HG03439 (cell line): ENCODE measurements at regions not wholly inside any gene's neighbourhood (a gene's known extent, or its start where the extent isn't known, plus 50 kb on each side); places are given as distances from the start of the nearest gene placed in this dataset.

ENCODE experiments used
- ATAC-seq: cut with Tn5 transposase; IDR thresholded peaks from one replicate; pipeline ENCODE4 v1.9.1; 2021; ENCODE audit warnings: mild to moderate bottlenecking, moderate library complexity; ENCODE audit not compliant: unreplicated experiment

- ATAC-seq = no peak
Measured at GRCh38 chr5:156153602-156154001, 173.4 kb upstream of the SGCD start.

- no peak for ATAC-seq
Measured at GRCh38 chr5:156154757-156155156, 172.2 kb upstream of the SGCD start.

GRCh38 chr5:156155598-156155997 is 171.4 kb upstream of the SGCD start:
- ATAC-seq = no peak

GRCh38 chr5:156164306-156164705 is 162.7 kb upstream of the SGCD start:
- no peak for ATAC-seq

- ATAC-seq = no peak
Measured at GRCh38 chr5:156169495-156169894, 157.5 kb upstream of the SGCD start.

- ATAC-seq = no peak
Measured at GRCh38 chr5:156170351-156170961, 156.5 kb upstream of the SGCD start.

GRCh38 chr5:156174225-156174624 is 152.7 kb upstream of the SGCD start:
- no peak for ATAC-seq

GRCh38 chr5:156178117-156178516 is 148.8 kb upstream of the SGCD start:
- no peak for ATAC-seq

GRCh38 chr5:156181656-156182055 is 145.3 kb upstream of the SGCD start:
- no peak for ATAC-seq

GRCh38 chr5:156182174-156182967 is 144.6 kb upstream of the SGCD start:
- no peak for ATAC-seq

- no peak for ATAC-seq
Measured at GRCh38 chr5:156186760-156187159, 140.2 kb upstream of the SGCD start.

GRCh38 chr5:156188016-156188415 is 138.9 kb upstream of the SGCD start:
- ATAC-seq = no peak

GRCh38 chr5:156189628-156190027 is 137.3 kb upstream of the SGCD start:
- ATAC-seq = no peak

- no peak for ATAC-seq
Measured at GRCh38 chr5:156191547-156191946, 135.4 kb upstream of the SGCD start.

- no peak for ATAC-seq
Measured at GRCh38 chr5:156197042-156197635, 129.8 kb upstream of the SGCD start.

GRCh38 chr5:156199045-156199444 is 127.9 kb upstream of the SGCD start:
- ATAC-seq = no peak

GRCh38 chr5:156200938-156201787 is 125.8 kb upstream of the SGCD start:
- no peak for ATAC-seq

GRCh38 chr5:156201788-156202403 is 125.1 kb upstream of the SGCD start:
- ATAC-seq = no peak

GRCh38 chr5:156208271-156208670 is 118.7 kb upstream of the SGCD start:
- no peak for ATAC-seq

- no peak for ATAC-seq
Measured at GRCh38 chr5:156218367-156219158, 108.4 kb upstream of the SGCD start.
